Endodermal cell (in vitro differentiated cells): ENCODE measurements at regions not wholly inside any gene's neighbourhood (a gene's known extent, or its start where the extent isn't known, plus 50 kb on each side); places are given as distances from the start of the nearest gene placed in this dataset.
"Not testable (repeated sequence)": the region's sequence is repeated elsewhere in the genome, so short reads cannot be mapped to it uniquely, and the experiment has no call there.

ENCODE experiments used
- DNase-seq: peaks from one replicate; pipeline ENCODE4 v3.0.0-alpha.2; 2017
- H3K27ac ChIP-seq: 2 replicates; pipeline ENCODE4 v1.5.1; 2013; ENCODE audit warnings: mild to moderate bottlenecking, low read depth, low read length, moderate library complexity
- H3K27me3 ChIP-seq: 2 replicates; pipeline ENCODE4 v1.6.1; 2013; ENCODE audit warnings: mild to moderate bottlenecking, low read length, moderate library complexity; ENCODE audit not compliant: insufficient read depth, control insufficient read depth, poor library complexity, severe bottlenecking
- H3K36me3 ChIP-seq: 2 replicates; pipeline ENCODE4 v1.7.0; 2013; ENCODE audit warnings: mild to moderate bottlenecking, low read length, moderate library complexity; ENCODE audit not compliant: control insufficient read depth, insufficient read depth
- H3K4me1 ChIP-seq: one replicate; pipeline ENCODE4 v1.7.0; 2013; ENCODE audit warnings: low read length; ENCODE audit not compliant: control insufficient read depth, insufficient read depth
- H3K4me3 ChIP-seq: 2 replicates; pipeline ENCODE4 v1.5.1; 2013; ENCODE audit warnings: mild to moderate bottlenecking, low read length, moderate library complexity
- H3K9ac ChIP-seq: 2 replicates; pipeline ENCODE4 v1.6.1; 2013; ENCODE audit warnings: mild to moderate bottlenecking, low read length, moderate library complexity; ENCODE audit not compliant: poor library complexity, severe bottlenecking; ENCODE audit errors: extremely low read depth
- H3K9me3 ChIP-seq: 2 replicates; pipeline ENCODE4 v1.6.1; 2013; ENCODE audit warnings: mild to moderate bottlenecking, low read length, moderate library complexity; ENCODE audit not compliant: control insufficient read depth
- H3K27ac Mint-ChIP-seq: 2 replicates; pipeline ENCODE4 v1.8.0; 2020; ENCODE audit warnings: mixed read lengths
- H3K27me3 Mint-ChIP-seq: 2 replicates; pipeline ENCODE4 v1.8.0; 2021; ENCODE audit warnings: mild to moderate bottlenecking, mixed read lengths; ENCODE audit not compliant: insufficient read depth
- H3K36me3 Mint-ChIP-seq: 2 replicates; pipeline ENCODE4 v1.8.0; 2020; ENCODE audit warnings: low read depth, mixed read lengths
- H3K4me1 Mint-ChIP-seq: 2 replicates; pipeline ENCODE4 v1.8.0; 2020; ENCODE audit warnings: mixed read lengths
- H3K4me3 Mint-ChIP-seq: 2 replicates; pipeline ENCODE4 v1.8.0; 2020; ENCODE audit warnings: mild to moderate bottlenecking, moderate library complexity, mixed read lengths
- H3K9me3 Mint-ChIP-seq: 2 replicates; pipeline ENCODE4 v1.8.0; 2020; ENCODE audit warnings: mild to moderate bottlenecking, mixed read lengths
- CTCF ChIP-seq: fragments of 200-600 bp; sonication (generic); conservative IDR thresholded peaks from 2 replicates; pipeline ENCODE4 v1.5.0; 2021; ENCODE audit warnings: antibody characterized with exemption, mild to moderate bottlenecking
- WGBS, 2 experiments: methylation state at CpG; one replicate each; pipeline versions ENCODE4 v1.1.5 to v1.1.7; 2013; ENCODE audit warnings: missing lambda C conversion rate in 2 of 2, mixed read lengths in 1 of 2; ENCODE audit not compliant: insufficient coverage in 1 of 2, insufficient read length in 1 of 2; 5-methylcytosine and 5-hydroxymethylcytosine counted together

DNA sequence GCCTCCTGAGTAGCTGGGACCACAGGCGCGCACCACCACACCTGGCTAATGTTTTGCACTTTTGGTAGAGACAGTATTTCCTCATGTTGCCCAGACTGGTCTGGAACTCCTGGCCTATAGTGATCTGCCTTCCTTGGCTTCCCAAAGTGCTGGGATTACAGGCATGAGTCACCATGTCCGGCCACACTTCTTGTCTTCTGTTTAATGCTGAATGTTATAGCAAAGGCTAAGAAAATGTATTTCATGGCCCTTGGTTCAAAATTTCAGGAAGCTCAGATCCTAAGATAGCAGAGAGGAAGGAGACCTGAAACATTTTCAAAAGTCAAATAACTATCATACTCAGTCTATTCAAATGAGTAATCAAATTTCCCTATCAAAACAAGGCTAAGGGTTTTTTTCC, 229.6 kb downstream of the BAMBI start:
- Mint-ChIP-seq H3K4me3 (no peak overlapping the region), H3K4me1 (no peaks in the 10 kb centered on the region), H3K36me3 (no peaks in the 10 kb centered on the region), H3K27me3 (no peaks in the 10 kb centered on the region), H3K27ac (no peak overlapping the region), H3K9me3 (no peaks in the 10 kb centered on the region)
- Histone ChIP-seq H3K36me3 (no peaks in the 10 kb centered on the region), H3K4me3 (no peak overlapping the region), H3K27me3 (no peaks in the 10 kb centered on the region), H3K4me1 (peaks cover 4% of the 10 kb centered on the region), H3K9ac (no peak overlapping the region), H3K9me3 (no peaks in the 10 kb centered on the region), H3K27ac (no peak overlapping the region)
- 94% methylated on average over 3 of the region's 3 CpGs; no CpG with 5 or more reads in 1 of the 2 experiments for WGBS, 2 experiments
- no peak for TF ChIP-seq CTCF
- no peak for DNase-seq

DNA sequence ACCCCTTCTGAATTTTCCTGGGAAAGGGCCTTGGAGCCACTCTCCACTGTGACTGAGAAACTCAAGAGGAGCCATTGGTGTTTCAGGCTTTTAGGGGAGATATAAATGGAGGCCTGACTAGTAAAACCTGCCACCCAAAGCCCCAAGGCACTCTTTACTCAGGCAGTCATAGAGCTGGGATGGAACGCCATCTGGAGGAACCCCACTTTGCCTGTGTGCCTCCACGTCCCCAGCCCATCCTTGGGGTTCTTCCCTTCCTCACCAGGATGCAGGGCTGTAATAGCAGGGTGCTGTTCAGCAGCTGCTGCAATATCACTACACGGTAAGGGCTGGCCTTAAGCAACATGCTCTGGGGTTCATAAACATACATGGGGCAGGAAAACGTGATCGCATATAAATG, 232.6 kb downstream of the BAMBI start:
- no peaks in the 10 kb centered on the region for H3K36me3 Mint-ChIP-seq
- no peak overlapping the region for H3K4me3 ChIP-seq
- H3K4me1 Mint-ChIP-seq: peaks cover 5% of the 10 kb centered on the region
- H3K27ac ChIP-seq: no peak overlapping the region
- H3K27me3 Mint-ChIP-seq: no peaks in the 10 kb centered on the region
- H3K9me3 Mint-ChIP-seq: no peaks in the 10 kb centered on the region
- H3K4me1 ChIP-seq: peaks cover 4% of the 10 kb centered on the region
- DNase-seq: no peak
- H3K9me3 ChIP-seq: no peaks in the 10 kb centered on the region
- no peak overlapping the region for H3K27ac Mint-ChIP-seq
- no peaks in the 10 kb centered on the region for H3K27me3 ChIP-seq
- H3K36me3 ChIP-seq: no peaks in the 10 kb centered on the region
- no peak for TF ChIP-seq CTCF
- no peak overlapping the region for H3K4me3 Mint-ChIP-seq
- WGBS, 2 experiments: 87 to 90% methylated on average over 5 of the region's 5 CpGs
- H3K9ac ChIP-seq: no peak overlapping the region

DNA sequence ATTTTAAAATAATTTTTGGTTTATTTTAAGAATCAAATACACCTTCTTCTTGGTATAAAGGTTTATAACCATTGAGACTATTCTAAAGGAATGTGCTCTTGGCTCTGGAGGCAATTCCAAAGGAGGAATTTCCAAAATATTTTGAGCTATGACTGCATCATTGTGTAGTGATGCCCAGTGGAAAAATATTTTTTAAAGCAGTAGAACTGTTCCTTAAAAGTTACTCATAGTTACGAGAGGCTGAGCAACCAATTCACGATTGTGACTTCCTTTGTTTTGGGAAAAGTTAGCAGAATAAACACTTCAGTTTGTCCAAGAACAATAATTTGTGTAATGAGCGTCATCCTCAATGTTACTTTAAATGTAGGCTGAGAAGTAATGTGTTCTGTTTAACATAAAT, 233.6 kb downstream of the BAMBI start:
- Histone ChIP-seq H3K4me3 (no peak overlapping the region), H3K9me3 (no peaks in the 10 kb centered on the region), H3K27me3 (no peaks in the 10 kb centered on the region), H3K4me1 (peaks cover 2% of the 10 kb centered on the region), H3K36me3 (no peaks in the 10 kb centered on the region), H3K9ac (no peak overlapping the region), H3K27ac (no peak overlapping the region)
- Mint-ChIP-seq H3K27ac (no peak overlapping the region), H3K27me3 (no peaks in the 10 kb centered on the region), H3K9me3 (no peaks in the 10 kb centered on the region), H3K4me1 (peaks cover 5% of the 10 kb centered on the region), H3K4me3 (no peak overlapping the region), H3K36me3 (no peaks in the 10 kb centered on the region)
- DNase-seq: no peak
- 92 to 94% methylated on average over 1 to 3 of the region's 3 CpGs for WGBS, 2 experiments
- TF ChIP-seq CTCF: no peak

GRCh38 chr10:28911511-28911910, 234.2 kb downstream of the BAMBI start:
- WGBS, 2 experiments: 96 to 97% methylated on average over 3 to 8 of the region's 8 CpGs
- not testable (repeated sequence) for H3K27me3 ChIP-seq

More at GRCh38 chr10:28911511-28911910, 234.2 kb downstream of the BAMBI start:
- H3K9me3 Mint-ChIP-seq, H3K4me3 Mint-ChIP-seq, H3K36me3 Mint-ChIP-seq, H3K4me3 ChIP-seq, DNase-seq, H3K9ac ChIP-seq, H3K27ac ChIP-seq, H3K4me1 Mint-ChIP-seq, H3K9me3 ChIP-seq, H3K4me1 ChIP-seq, H3K36me3 ChIP-seq, H3K27ac Mint-ChIP-seq, H3K27me3 Mint-ChIP-seq: not testable (repeated sequence)
